Trophoblast cell (in vitro differentiated cells and primary cell): ENCODE measurements at regions not wholly inside any gene's neighbourhood (a gene's known extent, or its start where the extent isn't known, plus 50 kb on each side); places are given as distances from the start of the nearest gene placed in this dataset.

ENCODE experiments used
- DNase-seq, 2 donors: peaks; one replicate each; pipeline ENCODE4 v3.0.0-alpha.2; 2016
- H2AFZ ChIP-seq: 2 replicates; pipeline ENCODE4 v1.6.1; 2013; ENCODE audit warnings: low read length, moderate library complexity, mild to moderate bottlenecking; ENCODE audit not compliant: insufficient read depth, poor library complexity
- H2AK5ac ChIP-seq: 2 replicates; pipeline ENCODE4 v1.6.1; 2013; ENCODE audit warnings: mild to moderate bottlenecking, low read length
- H2BK120ac ChIP-seq: 2 replicates; pipeline ENCODE4 v1.6.1; 2013; ENCODE audit warnings: low read length, mild to moderate bottlenecking, moderate library complexity; ENCODE audit not compliant: insufficient read depth, poor library complexity
- H2BK12ac ChIP-seq: 2 replicates; pipeline ENCODE4 v1.6.1; 2013; ENCODE audit warnings: mild to moderate bottlenecking, low read length, moderate library complexity
- H2BK5ac ChIP-seq: 2 replicates; pipeline ENCODE4 v1.6.1; 2013; ENCODE audit warnings: low read length, low read depth, moderate library complexity, mild to moderate bottlenecking; ENCODE audit not compliant: poor library complexity
- H3K14ac ChIP-seq: 2 replicates; pipeline ENCODE4 v1.6.1; 2013; ENCODE audit warnings: mild to moderate bottlenecking, low read length
- H3K18ac ChIP-seq: 2 replicates; pipeline ENCODE4 v1.6.1; 2013; ENCODE audit warnings: mild to moderate bottlenecking, low read length
- H3K23ac ChIP-seq: 2 replicates; pipeline ENCODE4 v1.6.1; 2013; ENCODE audit warnings: low read length
- H3K27ac ChIP-seq: 2 replicates; pipeline ENCODE4 v1.5.1; 2013; ENCODE audit warnings: low read depth, mild to moderate bottlenecking, inconsistent platforms, low read length, moderate library complexity
- H3K27me3 ChIP-seq: 2 replicates; pipeline ENCODE4 v1.6.1; 2013; ENCODE audit warnings: inconsistent platforms, mild to moderate bottlenecking, low read length, moderate library complexity; ENCODE audit not compliant: insufficient read depth
- H3K36me3 ChIP-seq, 2 experiments: 1 replicate in 1 of 2; 2 replicates in 1 of 2; pipeline ENCODE4 v1.6.1; 2013; ENCODE audit warnings: low read length in 2 of 2, mild to moderate bottlenecking in 2 of 2, moderate library complexity in 1 of 2; ENCODE audit not compliant: insufficient read depth in 2 of 2, control insufficient read depth in 1 of 2
- H3K4ac ChIP-seq: 2 replicates; pipeline ENCODE4 v1.6.1; 2013; ENCODE audit warnings: low read depth, mild to moderate bottlenecking, low read length, moderate library complexity
- H3K4me1 ChIP-seq, 2 experiments: 1 replicate in 1 of 2; 2 replicates in 1 of 2; pipeline ENCODE4 v1.6.1; 2013; ENCODE audit warnings: low read length in 2 of 2, mild to moderate bottlenecking in 2 of 2, moderate library complexity in 1 of 2; ENCODE audit not compliant: insufficient read depth in 2 of 2, control insufficient read depth in 1 of 2
- H3K4me2 ChIP-seq: 2 replicates; pipeline ENCODE4 v1.6.1; 2013; ENCODE audit warnings: inconsistent platforms, mild to moderate bottlenecking, low read length, moderate library complexity
- H3K4me3 ChIP-seq: 2 replicates; pipeline ENCODE4 v1.5.1; 2013; ENCODE audit warnings: mild to moderate bottlenecking, low read depth, low read length, inconsistent platforms
- H3K79me1 ChIP-seq: one replicate; pipeline ENCODE4 v1.6.1; 2013; ENCODE audit warnings: low read length
- H3K79me2 ChIP-seq: 2 replicates; pipeline ENCODE4 v1.6.1; 2013; ENCODE audit warnings: low read length, mild to moderate bottlenecking; ENCODE audit not compliant: control insufficient read depth, insufficient read depth, poor library complexity
- H3K9ac ChIP-seq: 2 replicates; pipeline ENCODE4 v1.6.1; 2013; ENCODE audit warnings: mild to moderate bottlenecking, low read length
- H3K9me3 ChIP-seq: 2 replicates; pipeline ENCODE4 v1.6.1; 2013; ENCODE audit warnings: low read depth, mild to moderate bottlenecking, control low read depth, inconsistent platforms, low read length; ENCODE audit not compliant: insufficient read depth
- H4K12ac ChIP-seq: 2 replicates; pipeline ENCODE4 v1.6.1; 2013; ENCODE audit warnings: low read depth, mild to moderate bottlenecking, low read length, moderate library complexity
- H4K8ac ChIP-seq: 2 replicates; pipeline ENCODE4 v1.6.1; 2013; ENCODE audit warnings: low read depth, mild to moderate bottlenecking, low read length, moderate library complexity
- H4K91ac ChIP-seq: one replicate; pipeline ENCODE4 v1.6.1; 2013; ENCODE audit warnings: low read depth, mild to moderate bottlenecking, low read length, moderate library complexity
- WGBS: extraction: QIAGEN DNeasy Blood & Tissue Kit; methylation state at CpG from one replicate; pipeline ENCODE4 v1.1.7; 2013; ENCODE audit warnings: missing lambda C conversion rate; ENCODE audit not compliant: insufficient read length, insufficient coverage; ENCODE audit errors: extremely low coverage; 5-methylcytosine and 5-hydroxymethylcytosine counted together

DNA sequence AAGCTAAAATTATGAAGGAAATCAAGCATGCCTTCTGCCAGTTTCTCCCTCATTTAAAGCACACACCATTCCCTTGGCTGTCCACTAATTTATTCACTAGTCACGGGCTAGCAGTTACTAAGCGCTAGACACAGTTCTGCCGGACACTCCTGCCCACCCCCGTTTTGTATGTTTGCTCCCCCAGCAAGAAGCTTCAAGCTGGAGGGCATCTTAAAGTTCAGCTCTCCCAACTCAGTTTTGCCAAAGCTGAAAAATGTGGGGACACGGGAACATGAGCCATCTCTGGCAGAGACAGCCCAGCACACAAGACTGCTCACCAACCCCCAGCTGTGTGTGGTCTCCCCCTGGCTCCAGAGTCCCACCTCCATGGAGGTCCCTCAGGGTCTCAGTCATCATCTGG, 263.6 kb downstream of the BRD1 start:
- H3K18ac ChIP-seq, result no peak overlapping the region
- no peak overlapping the region for H2BK5ac ChIP-seq
- H3K9ac ChIP-seq, result no peak overlapping the region
- H4K91ac ChIP-seq, result no peak overlapping the region
- no peaks in the 10 kb centered on the region for H3K9me3 ChIP-seq
- H4K12ac ChIP-seq, result no peak overlapping the region
- H3K79me1 ChIP-seq, result no peaks in the 10 kb centered on the region
- no peak overlapping the region for H3K4ac ChIP-seq
- no peaks in the 10 kb centered on the region for H3K4me1 ChIP-seq
- H3K36me3 ChIP-seq, result no peaks in the 10 kb centered on the region
- no peaks in the 10 kb centered on the region for H3K79me2 ChIP-seq
- no peak overlapping the region for H2BK120ac ChIP-seq
- H3K4me3 ChIP-seq, result no peak overlapping the region
- no peak for DNase-seq
- no peak overlapping the region for H3K4me2 ChIP-seq
- H3K27ac ChIP-seq, result no peak overlapping the region
- no peak overlapping the region for H3K14ac ChIP-seq
- no peak overlapping the region for H2AFZ ChIP-seq
- H3K23ac ChIP-seq, result no peak overlapping the region
- no peak overlapping the region for H2BK12ac ChIP-seq
- WGBS, result no CpG with 5 or more reads among the region's 5 CpGs
- H3K27me3 ChIP-seq, result no peaks in the 10 kb centered on the region
- no peak overlapping the region for H2AK5ac ChIP-seq
- no peak overlapping the region for H4K8ac ChIP-seq

DNA sequence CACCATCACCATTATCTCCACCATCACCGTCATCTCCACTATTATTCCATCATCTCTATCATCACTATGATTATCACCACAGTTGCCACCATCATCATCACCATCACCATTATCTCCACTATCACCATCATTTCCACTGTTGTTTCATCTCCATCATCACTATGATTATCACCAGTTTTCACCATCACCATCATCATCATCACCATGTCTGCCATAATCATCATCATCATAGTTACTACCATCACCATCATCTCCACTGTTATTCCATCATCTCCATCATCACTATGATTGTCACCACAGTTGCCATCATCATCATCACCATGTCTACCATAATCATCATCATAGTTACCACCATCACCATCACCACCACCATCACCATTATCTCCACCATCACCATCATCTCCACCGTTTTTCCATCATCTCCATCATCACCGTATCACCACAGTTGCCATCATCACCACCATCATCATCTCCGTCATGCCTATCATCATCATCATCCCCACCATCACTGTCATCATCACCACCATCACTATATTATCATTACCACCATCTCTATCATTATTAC, 264.9 kb downstream of the BRD1 start:
- H3K36me3 ChIP-seq, result no peaks in the 10 kb centered on the region
- no peak overlapping the region for H2AFZ ChIP-seq
- H2AK5ac ChIP-seq, result no peak overlapping the region
- H3K27me3 ChIP-seq, result no peaks in the 10 kb centered on the region
- H4K12ac ChIP-seq, result no peak overlapping the region
- H3K27ac ChIP-seq, result no peak overlapping the region
- H3K9me3 ChIP-seq, result no peaks in the 10 kb centered on the region
- no peak overlapping the region for H3K4me2 ChIP-seq
- H3K23ac ChIP-seq, result peak overlapping the region; percentile 31
- no peak overlapping the region for H3K4ac ChIP-seq
- no peak overlapping the region for H3K18ac ChIP-seq
- H3K9ac ChIP-seq, result no peak overlapping the region
- H2BK5ac ChIP-seq, result no peak overlapping the region
- H2BK120ac ChIP-seq, result no peak overlapping the region
- H3K14ac ChIP-seq, result no peak overlapping the region
- no peaks in the 10 kb centered on the region for H3K4me1 ChIP-seq
- H4K91ac ChIP-seq, result no peak overlapping the region
- no peak for DNase-seq
- no peak overlapping the region for H4K8ac ChIP-seq
- H3K79me2 ChIP-seq, result no peaks in the 10 kb centered on the region
- H2BK12ac ChIP-seq, result no peak overlapping the region
- H3K4me3 ChIP-seq, result no peak overlapping the region
- no peaks in the 10 kb centered on the region for H3K79me1 ChIP-seq
- 100% methylated on average over 2 of the region's 4 CpGs for WGBS

DNA sequence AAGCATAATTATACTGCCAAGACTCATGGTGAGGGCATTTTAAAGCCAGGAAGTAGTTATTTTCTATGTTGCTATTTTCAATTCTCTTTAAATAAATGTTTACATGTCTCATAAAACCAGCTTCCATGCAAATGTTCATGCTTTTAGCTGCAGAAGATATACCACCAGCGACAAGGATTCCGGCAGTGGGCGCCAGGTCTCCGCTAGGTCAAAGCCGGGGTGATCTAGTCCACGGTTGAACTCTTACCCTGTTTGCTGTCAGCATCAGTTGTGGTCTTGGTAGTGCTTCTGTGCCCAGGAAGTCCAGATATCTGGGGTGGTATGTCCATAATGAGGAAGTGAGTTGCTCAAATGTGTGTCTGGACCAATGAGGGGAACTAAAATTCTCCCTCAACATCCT, 265.7 kb downstream of the BRD1 start:
- Histone ChIP-seq H3K4me3 (no peak overlapping the region), H3K4me1 (no peaks in the 10 kb centered on the region), H3K9ac (no peak overlapping the region), H2BK12ac (no peak overlapping the region), H3K36me3 (no peaks in the 10 kb centered on the region), H2AK5ac (no peak overlapping the region), H2BK5ac (no peak overlapping the region), H2BK120ac (no peak overlapping the region), H3K27ac (no peak overlapping the region), H2AFZ (no peak overlapping the region), H3K23ac (no peak overlapping the region), H3K18ac (no peak overlapping the region), H3K9me3 (no peaks in the 10 kb centered on the region), H3K4ac (no peak overlapping the region), H3K14ac (no peak overlapping the region), H3K4me2 (no peak overlapping the region), H4K12ac (no peak overlapping the region), H3K79me2 (no peaks in the 10 kb centered on the region), H3K27me3 (no peaks in the 10 kb centered on the region), H3K79me1 (no peaks in the 10 kb centered on the region), H4K91ac (no peak overlapping the region), H4K8ac (no peak overlapping the region)
- no CpG with 5 or more reads among the region's 6 CpGs for WGBS
- no peak for DNase-seq

DNA sequence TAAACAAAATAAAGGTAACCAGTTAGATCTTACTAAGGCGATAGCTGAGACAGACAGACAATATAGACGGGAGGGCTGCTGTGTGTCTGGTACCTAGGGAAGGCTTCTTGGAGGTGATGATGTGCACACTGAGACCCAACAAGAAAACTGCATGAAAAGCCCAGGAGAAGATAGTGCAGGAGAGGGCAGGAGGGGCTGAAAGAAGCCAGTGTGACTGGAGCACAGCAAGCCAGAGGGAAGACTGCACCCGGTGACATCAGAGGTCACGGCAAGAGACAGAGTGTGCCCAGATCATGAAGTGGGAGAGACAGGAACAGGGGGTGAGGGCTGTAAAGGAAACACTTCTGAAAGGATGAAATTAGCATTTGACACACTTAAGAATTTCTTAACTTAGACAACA, 266.3 kb downstream of the BRD1 start:
- Histone ChIP-seq H3K27ac (no peak overlapping the region), H4K8ac (no peak overlapping the region), H3K9me3 (no peaks in the 10 kb centered on the region), H2AFZ (no peak overlapping the region), H3K9ac (no peak overlapping the region), H2BK120ac (no peak overlapping the region), H3K36me3 (no peaks in the 10 kb centered on the region), H4K12ac (no peak overlapping the region), H3K4me2 (no peak overlapping the region), H3K23ac (no peak overlapping the region), H3K79me2 (no peaks in the 10 kb centered on the region), H3K79me1 (no peaks in the 10 kb centered on the region), H3K4me1 (no peaks in the 10 kb centered on the region), H2BK12ac (no peak overlapping the region), H3K4ac (no peak overlapping the region), H3K27me3 (no peaks in the 10 kb centered on the region), H2AK5ac (no peak overlapping the region), H3K4me3 (no peak overlapping the region), H2BK5ac (no peak overlapping the region), H3K18ac (no peak overlapping the region), H4K91ac (no peak overlapping the region), H3K14ac (no peak overlapping the region)
- WGBS, result no CpG with 5 or more reads among the region's 4 CpGs
- no peak for DNase-seq
